ENCODE measurements at regions not wholly inside any gene's neighbourhood (a gene's known extent, or its start where the extent isn't known, plus 50 kb on each side); places are given as distances from the start of the nearest gene placed in this dataset.

- no peaks in the 10 kb centered on the region for H3K9me3 ChIP-seq (ENCODE audit: low read length)
- H3K27me3 ChIP-seq (ENCODE audit: control insufficient read depth in 1 of 2, insufficient read depth in 2 of 2, low read length in 2 of 2), result no peaks in the 10 kb centered on the region
- H3K36me3 ChIP-seq (ENCODE audit: insufficient read depth, low read length), result no peaks in the 10 kb centered on the region
- no peaks in the 10 kb centered on the region for H3K4me1 ChIP-seq (ENCODE audit: insufficient read depth, low read length)
- no peak overlapping the region for H3K27ac ChIP-seq (ENCODE audit: low read depth, low read length)
- H3K9ac ChIP-seq (ENCODE audit: low read length), result no peak overlapping the region
- no peak overlapping the region for H3K4me3 ChIP-seq (ENCODE audit: low read depth in 1 of 2, low read length in 2 of 2)
These were observed 465.3 kb upstream of the AGTR1 start for GRCh38 chr3:148232389-148232788.

- Histone ChIP-seq H3K9ac (ENCODE audit: low read length) (no peak overlapping the region), H3K27me3 (ENCODE audit: control insufficient read depth in 1 of 2, insufficient read depth in 2 of 2, low read length in 2 of 2) (no peaks in the 10 kb centered on the region), H3K9me3 (ENCODE audit: low read length) (no peaks in the 10 kb centered on the region), H3K4me3 (ENCODE audit: low read depth in 1 of 2, low read length in 2 of 2) (no peak overlapping the region), H3K4me1 (ENCODE audit: insufficient read depth, low read length) (no peaks in the 10 kb centered on the region), H3K36me3 (ENCODE audit: insufficient read depth, low read length) (no peaks in the 10 kb centered on the region), H3K27ac (ENCODE audit: low read depth, low read length) (no peak overlapping the region)
These were observed 464.3 kb upstream of the AGTR1 start for GRCh38 chr3:148233403-148233802.

DNA sequence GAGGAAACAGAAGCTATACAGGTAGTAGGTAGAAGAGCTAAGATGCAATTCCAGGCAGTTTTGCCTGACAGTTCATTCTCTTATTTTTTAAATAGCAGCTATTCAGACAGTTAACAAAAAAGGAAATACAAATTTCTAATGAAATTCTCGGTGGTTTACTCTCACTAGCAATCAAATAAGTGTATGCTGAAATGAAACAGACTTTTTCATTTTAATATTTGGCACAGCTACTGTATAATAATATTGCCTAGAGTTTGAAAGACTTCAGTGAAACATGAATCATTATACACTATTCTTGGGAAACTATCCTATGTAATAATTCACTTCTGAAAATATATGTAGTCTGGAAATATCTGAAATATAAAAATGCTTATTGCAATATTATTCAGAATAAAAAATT, 463.2 kb upstream of the AGTR1 start:
- Histone ChIP-seq H3K27ac (ENCODE audit: low read depth, low read length) (no peak overlapping the region), H3K36me3 (ENCODE audit: insufficient read depth, low read length) (no peaks in the 10 kb centered on the region), H3K9me3 (ENCODE audit: low read length) (no peaks in the 10 kb centered on the region), H3K4me1 (ENCODE audit: insufficient read depth, low read length) (no peaks in the 10 kb centered on the region), H3K9ac (ENCODE audit: low read length) (no peak overlapping the region), H3K27me3 (ENCODE audit: control insufficient read depth in 1 of 2, insufficient read depth in 2 of 2, low read length in 2 of 2) (no peaks in the 10 kb centered on the region), H3K4me3 (ENCODE audit: low read depth in 1 of 2, low read length in 2 of 2) (no peak overlapping the region)

DNA sequence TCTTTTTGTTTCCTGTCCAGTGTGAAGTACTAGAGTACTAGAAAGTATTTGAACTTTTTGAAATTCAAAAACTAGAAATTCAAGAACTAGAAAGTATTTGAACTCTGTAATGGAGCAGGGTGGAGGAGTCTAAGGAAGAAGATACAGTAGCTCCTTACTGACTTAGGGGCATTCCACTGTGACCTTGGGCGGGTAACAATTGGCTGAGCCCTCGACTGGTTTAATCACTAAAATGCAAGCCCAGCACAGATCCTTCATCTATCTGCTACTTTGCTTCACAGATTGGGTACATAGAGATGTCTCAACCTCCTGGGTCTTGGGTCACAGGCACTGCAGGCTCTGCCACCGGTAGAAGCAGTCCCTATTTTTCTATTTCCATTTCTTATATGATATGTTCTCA, 462.1 kb upstream of the AGTR1 start:
- Histone ChIP-seq H3K27ac (ENCODE audit: low read depth, low read length) (no peak overlapping the region), H3K27me3 (ENCODE audit: control insufficient read depth in 1 of 2, insufficient read depth in 2 of 2, low read length in 2 of 2) (no peaks in the 10 kb centered on the region), H3K4me1 (ENCODE audit: insufficient read depth, low read length) (no peaks in the 10 kb centered on the region), H3K4me3 (ENCODE audit: low read depth in 1 of 2, low read length in 2 of 2) (no peak overlapping the region), H3K9ac (ENCODE audit: low read length) (no peak overlapping the region), H3K9me3 (ENCODE audit: low read length) (no peaks in the 10 kb centered on the region), H3K36me3 (ENCODE audit: insufficient read depth, low read length) (no peaks in the 10 kb centered on the region)

DNA sequence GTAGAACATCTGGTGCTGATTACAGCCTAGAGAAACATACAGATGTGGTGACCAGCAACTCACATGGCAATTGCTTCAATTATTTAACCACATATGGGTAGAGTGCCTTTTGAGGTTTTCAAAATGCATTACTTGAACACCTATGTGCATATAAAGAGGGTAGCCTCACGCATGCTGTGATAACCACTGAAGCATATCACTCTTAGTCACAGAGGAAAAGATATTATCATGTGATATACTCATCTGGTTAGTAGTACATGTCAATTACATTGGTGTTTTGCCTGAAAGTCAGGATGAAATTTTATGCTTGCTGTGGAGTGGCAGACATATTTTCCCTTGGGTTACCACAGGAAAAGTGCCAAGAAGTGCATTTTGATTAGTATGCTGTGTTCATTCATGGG, 459.3 kb upstream of the AGTR1 start:
- no peaks in the 10 kb centered on the region for H3K4me1 ChIP-seq (ENCODE audit: insufficient read depth, low read length)

DNA sequence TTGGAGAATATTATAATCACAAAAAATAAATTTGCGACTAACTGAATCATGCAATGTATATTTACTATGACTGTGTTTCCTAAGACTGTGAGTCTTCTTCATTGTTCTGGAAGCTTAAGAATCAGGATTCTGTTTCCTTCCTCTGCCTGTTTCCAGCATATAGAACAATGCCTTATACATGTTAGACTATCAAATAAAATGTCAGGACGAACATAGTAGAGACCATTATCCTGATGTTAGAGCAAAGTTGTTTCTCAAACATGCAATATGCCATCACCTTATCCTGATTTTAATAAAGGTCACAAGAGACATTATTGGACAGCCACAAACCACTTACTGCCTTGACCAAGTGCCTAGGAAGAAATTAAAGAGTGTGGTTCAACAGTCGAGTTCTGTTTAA, 457.4 kb upstream of the AGTR1 start:
- no peak overlapping the region for H3K27ac ChIP-seq (ENCODE audit: low read depth, low read length)
- no peaks in the 10 kb centered on the region for H3K27me3 ChIP-seq (ENCODE audit: control insufficient read depth in 1 of 2, insufficient read depth in 2 of 2, low read length in 2 of 2)
- no peak overlapping the region for H3K4me3 ChIP-seq (ENCODE audit: low read depth in 1 of 2, low read length in 2 of 2)
- no peaks in the 10 kb centered on the region for H3K9me3 ChIP-seq (ENCODE audit: low read length)
- H3K4me1 ChIP-seq (ENCODE audit: insufficient read depth, low read length), result no peaks in the 10 kb centered on the region
- no peaks in the 10 kb centered on the region for H3K36me3 ChIP-seq (ENCODE audit: insufficient read depth, low read length)
- no peak overlapping the region for H3K9ac ChIP-seq (ENCODE audit: low read length)

More for the DNA sequence above, 459.3 kb upstream of the AGTR1 start:
- H3K9me3 ChIP-seq (ENCODE audit: low read length), result no peaks in the 10 kb centered on the region
- no peak overlapping the region for H3K9ac ChIP-seq (ENCODE audit: low read length)
- H3K27me3 ChIP-seq (ENCODE audit: control insufficient read depth in 1 of 2, insufficient read depth in 2 of 2, low read length in 2 of 2), result no peaks in the 10 kb centered on the region
- H3K4me3 ChIP-seq (ENCODE audit: low read depth in 1 of 2, low read length in 2 of 2), result no peak overlapping the region
- no peak overlapping the region for H3K27ac ChIP-seq (ENCODE audit: low read depth, low read length)
- H3K36me3 ChIP-seq (ENCODE audit: insufficient read depth, low read length), result no peaks in the 10 kb centered on the region

DNA sequence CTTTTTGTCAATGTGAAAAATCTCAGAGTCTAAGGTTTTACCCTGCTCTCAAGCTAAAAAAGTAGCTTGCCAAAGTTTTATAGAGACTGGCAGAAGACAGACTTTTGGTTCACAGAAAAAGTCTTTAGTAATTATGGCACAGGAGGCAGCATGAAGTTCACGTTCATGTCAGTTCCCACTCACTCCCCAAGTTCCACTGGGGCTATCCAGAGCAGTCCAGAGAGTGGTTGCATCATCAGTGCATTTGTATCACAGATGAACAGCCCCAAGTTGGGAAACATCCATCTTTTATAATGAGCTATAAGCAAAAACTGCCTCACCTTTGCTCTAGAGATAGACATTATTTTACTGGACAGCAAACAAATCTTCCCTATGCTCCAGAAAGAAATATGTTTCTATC, 454.1 kb upstream of the AGTR1 start:
- Histone ChIP-seq H3K27ac (ENCODE audit: low read depth, low read length) (no peak overlapping the region), H3K36me3 (ENCODE audit: insufficient read depth, low read length) (no peaks in the 10 kb centered on the region), H3K4me3 (ENCODE audit: low read depth in 1 of 2, low read length in 2 of 2) (no peak overlapping the region), H3K4me1 (ENCODE audit: insufficient read depth, low read length) (no peaks in the 10 kb centered on the region), H3K9me3 (ENCODE audit: low read length) (no peaks in the 10 kb centered on the region), H3K27me3 (ENCODE audit: control insufficient read depth in 1 of 2, insufficient read depth in 2 of 2, low read length in 2 of 2) (no peaks in the 10 kb centered on the region), H3K9ac (ENCODE audit: low read length) (no peak overlapping the region)

- H3K4me3 ChIP-seq (ENCODE audit: low read depth in 1 of 2, low read length in 2 of 2), result no peak overlapping the region
These were observed 451.3 kb upstream of the AGTR1 start for GRCh38 chr3:148246291-148246923.

DNA sequence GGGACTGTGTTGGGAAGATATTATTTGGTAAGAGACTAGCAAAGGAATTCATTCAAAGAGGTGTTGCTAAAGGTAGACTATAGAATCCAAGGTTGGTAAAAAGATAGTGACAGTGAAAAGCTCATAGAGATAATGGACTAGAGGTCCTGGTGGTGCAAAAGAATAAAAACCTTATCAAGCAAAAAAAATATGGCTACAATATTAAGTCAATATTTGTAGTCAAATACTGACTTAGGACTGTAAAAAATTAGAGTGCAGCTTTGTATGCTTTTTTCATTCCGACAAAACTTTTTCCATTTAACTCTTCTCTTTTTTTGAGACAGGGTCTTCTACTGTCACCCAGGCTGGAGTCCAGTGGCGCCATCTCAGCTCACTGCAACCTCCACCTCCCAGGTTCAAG, 444.0 kb upstream of the AGTR1 start:
- Histone ChIP-seq H3K27me3 (ENCODE audit: control insufficient read depth in 1 of 2, insufficient read depth in 2 of 2, low read length in 2 of 2) (no peaks in the 10 kb centered on the region), H3K4me3 (ENCODE audit: low read depth in 1 of 2, low read length in 2 of 2) (no peak overlapping the region), H3K9me3 (ENCODE audit: low read length) (no peaks in the 10 kb centered on the region), H3K4me1 (ENCODE audit: insufficient read depth, low read length) (no peaks in the 10 kb centered on the region), H3K36me3 (ENCODE audit: insufficient read depth, low read length) (no peaks in the 10 kb centered on the region), H3K27ac (ENCODE audit: low read depth, low read length) (no peak overlapping the region), H3K9ac (ENCODE audit: low read length) (no peak overlapping the region)

More at GRCh38 chr3:148246291-148246923, 451.3 kb upstream of the AGTR1 start:
- H3K27ac ChIP-seq (ENCODE audit: low read depth, low read length), result no peak overlapping the region
- no peak overlapping the region for H3K9ac ChIP-seq (ENCODE audit: low read length)
- no peaks in the 10 kb centered on the region for H3K36me3 ChIP-seq (ENCODE audit: insufficient read depth, low read length)
- no peaks in the 10 kb centered on the region for H3K9me3 ChIP-seq (ENCODE audit: low read length)
- H3K27me3 ChIP-seq (ENCODE audit: control insufficient read depth in 1 of 2, insufficient read depth in 2 of 2, low read length in 2 of 2), result no peaks in the 10 kb centered on the region
- no peaks in the 10 kb centered on the region for H3K4me1 ChIP-seq (ENCODE audit: insufficient read depth, low read length)

DNA sequence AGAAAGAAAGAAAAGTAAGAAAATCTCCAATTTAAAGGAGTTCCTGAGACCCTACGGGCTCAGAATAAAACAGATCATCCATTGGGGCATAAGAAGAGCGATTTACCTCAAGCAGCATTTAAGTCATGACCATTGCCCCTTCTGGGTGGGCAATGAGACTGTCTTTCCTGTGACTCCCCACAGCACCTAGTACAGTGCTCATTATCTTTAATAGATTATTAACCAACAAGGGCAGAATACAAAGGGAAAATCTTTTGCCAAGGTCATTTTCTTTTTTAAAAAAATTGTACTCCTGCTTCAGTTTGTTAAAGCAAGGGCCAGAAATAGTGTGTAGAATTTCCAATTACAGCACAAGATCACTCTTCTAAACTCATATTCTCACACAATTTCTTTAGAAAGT, 443.3 kb upstream of the AGTR1 start:
- Histone ChIP-seq H3K27ac (ENCODE audit: low read depth, low read length) (no peak overlapping the region), H3K27me3 (ENCODE audit: control insufficient read depth in 1 of 2, insufficient read depth in 2 of 2, low read length in 2 of 2) (no peaks in the 10 kb centered on the region), H3K9me3 (ENCODE audit: low read length) (no peaks in the 10 kb centered on the region), H3K4me3 (ENCODE audit: low read depth in 1 of 2, low read length in 2 of 2) (no peak overlapping the region), H3K36me3 (ENCODE audit: insufficient read depth, low read length) (no peaks in the 10 kb centered on the region), H3K4me1 (ENCODE audit: insufficient read depth, low read length) (no peaks in the 10 kb centered on the region), H3K9ac (ENCODE audit: low read length) (no peak overlapping the region)

DNA sequence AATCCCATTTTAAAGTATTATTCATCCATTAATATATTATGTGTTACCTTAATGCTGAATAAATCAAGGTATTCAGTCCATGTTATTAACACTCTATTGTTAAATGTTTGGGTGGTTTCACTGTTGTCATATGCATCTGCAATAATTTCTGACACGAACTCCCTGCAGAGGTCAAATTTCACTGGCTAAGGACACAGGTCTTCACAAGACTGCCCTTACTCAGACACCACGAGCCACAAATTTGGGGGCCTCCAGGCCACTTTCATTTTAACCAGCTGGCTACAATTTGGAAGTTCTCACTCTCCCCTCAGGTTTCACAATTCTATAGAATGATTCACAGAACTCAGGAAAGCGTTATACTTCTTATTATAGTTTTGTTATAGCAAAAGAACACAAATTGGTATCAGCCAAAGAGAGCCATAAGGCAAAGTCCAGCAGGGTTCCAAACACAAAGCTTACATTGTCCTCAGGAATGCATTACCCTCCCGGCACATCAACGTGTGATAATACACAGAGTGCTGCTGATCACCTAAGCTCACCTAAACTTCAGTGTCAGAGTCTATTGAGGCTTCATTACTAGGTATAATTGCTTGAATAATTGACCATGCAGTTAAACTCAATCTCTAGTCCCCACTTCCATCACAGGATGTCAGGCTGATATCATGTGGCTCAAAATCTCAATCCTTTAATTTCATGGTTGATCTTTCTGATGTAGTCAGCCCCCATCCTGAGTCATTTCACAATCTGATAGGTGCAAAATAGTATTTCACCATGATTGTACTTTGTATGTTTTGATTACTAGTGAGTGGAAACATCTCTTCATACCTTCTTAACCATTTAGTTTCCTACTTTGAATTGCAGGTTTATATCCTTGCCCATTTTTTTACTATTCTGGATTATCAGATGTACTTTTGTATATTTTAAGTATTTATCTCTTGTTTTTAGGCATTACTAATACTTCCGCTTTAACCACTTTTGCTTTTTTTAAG, 441.4 kb upstream of the AGTR1 start:
- no peaks in the 10 kb centered on the region for H3K4me1 ChIP-seq (ENCODE audit: insufficient read depth, low read length)
- no peak overlapping the region for H3K4me3 ChIP-seq (ENCODE audit: low read depth in 1 of 2, low read length in 2 of 2)
- H3K9me3 ChIP-seq (ENCODE audit: low read length), result no peaks in the 10 kb centered on the region
- H3K27ac ChIP-seq (ENCODE audit: low read depth, low read length), result no peak overlapping the region
- H3K36me3 ChIP-seq (ENCODE audit: insufficient read depth, low read length), result no peaks in the 10 kb centered on the region
- no peak overlapping the region for H3K9ac ChIP-seq (ENCODE audit: low read length)
- no peaks in the 10 kb centered on the region for H3K27me3 ChIP-seq (ENCODE audit: control insufficient read depth in 1 of 2, insufficient read depth in 2 of 2, low read length in 2 of 2)
